HPDE6-E6E7 (cell line): ENCODE measurements at regions not wholly inside any gene's neighbourhood (a gene's known extent, or its start where the extent isn't known, plus 50 kb on each side); places are given as distances from the start of the nearest gene placed in this dataset.

Experiments
- DNase-seq: peaks from one replicate; pipeline ENCODE4 v3.0.0; 2011; ENCODE audit warnings: missing footprints; ENCODE audit errors: extremely low spot score

GRCh38 chr22:22802339-22802970 lies 85.2 kb upstream of the IGLL5 start:
- DNase-seq, result no peak

- DNase-seq, result no peak
Measured at GRCh38 chr22:22803285-22803853, 84.2 kb upstream of the IGLL5 start.

GRCh38 chr22:22810018-22810427 lies 77.6 kb upstream of the IGLL5 start:
- DNase-seq, result no peak

- DNase-seq, result no peak
Measured at GRCh38 chr22:22810471-22810870, 77.1 kb upstream of the IGLL5 start.

GRCh38 chr22:22811016-22812009 lies 76.3 kb upstream of the IGLL5 start:
- no peak for DNase-seq

GRCh38 chr22:22812031-22812905 lies 75.3 kb upstream of the IGLL5 start:
- DNase-seq, result no peak

- DNase-seq, result no peak
Measured at GRCh38 chr22:22813126-22814075, 74.2 kb upstream of the IGLL5 start.

GRCh38 chr22:22814666-22815396 lies 72.8 kb upstream of the IGLL5 start:
- DNase-seq, result no peak

GRCh38 chr22:22815397-22816170 lies 72.0 kb upstream of the IGLL5 start:
- no peak for DNase-seq

GRCh38 chr22:22816171-22816514 lies 71.5 kb upstream of the IGLL5 start:
- DNase-seq, result no peak

GRCh38 chr22:22816766-22817410 lies 70.7 kb upstream of the IGLL5 start:
- no peak for DNase-seq

GRCh38 chr22:22817468-22818201 lies 70.0 kb upstream of the IGLL5 start:
- no peak for DNase-seq

- DNase-seq, result no peak
Measured at GRCh38 chr22:22818202-22818538, 69.4 kb upstream of the IGLL5 start.

- no peak for DNase-seq
Measured at GRCh38 chr22:22818861-22819855, 68.5 kb upstream of the IGLL5 start.

GRCh38 chr22:22820076-22820475 lies 67.5 kb upstream of the IGLL5 start:
- no peak for DNase-seq

- DNase-seq, result no peak
Measured at GRCh38 chr22:22820626-22821025, 67.0 kb upstream of the IGLL5 start.

- no peak for DNase-seq
Measured at GRCh38 chr22:22821340-22821739, 66.3 kb upstream of the IGLL5 start.
